SK-N-SH (cell line): ENCODE measurements at regions not wholly inside any gene's neighbourhood (a gene's known extent, or its start where the extent isn't known, plus 50 kb on each side); places are given as distances from the start of the nearest gene placed in this dataset.

ENCODE experiments used
- CTCF ChIA-PET: fragments of 300-600, 350-600 bp; formaldehyde crosslinking; extraction: SDS; loops from one replicate; lab custom pipeline; 2021; lab: Yijun Ruan, JAX
- POLR2A ChIA-PET: fragments of 350-600 bp; sonication (Branson Sonifier 250); formaldehyde crosslinking; extraction: SDS; loops from one replicate; lab custom pipeline; 2020; ENCODE audit warnings: antibody characterized with exemption, inconsistent platforms; lab: Yijun Ruan, JAX
- DNase-seq: peaks from one replicate; pipeline ENCODE4 v3.0.0; 2012
- H2AFZ ChIP-seq: fragments of 200-600 bp; sonication (generic); 2 replicates; pipeline ENCODE4 v1.8.1; 2016; ENCODE audit warnings: antibody characterized with exemption, mild to moderate bottlenecking, low read depth
- H3F3A ChIP-seq: fragments of 200-600 bp; sonication (generic); replicated peaks from 2 replicates; pipeline ENCODE3; 2016; ENCODE audit warnings: antibody characterized with exemption, mild to moderate bottlenecking; ENCODE audit not compliant: insufficient read depth
- H3K27ac ChIP-seq, 2 experiments: fragments of 200-500 bp in 1 of 2; fragments of 200-600 bp in 1 of 2; sonication (Bioruptor generic) in 1 of 2; sonication (generic), shearing (Covaris generic) in 1 of 2; 2 replicates each; pipeline versions ENCODE4 v1.5.1 to v1.6.1; 2014 to 2016; ENCODE audit warnings: low read depth in 2 of 2, inconsistent platforms in 1 of 2, low read length in 1 of 2, mild to moderate bottlenecking in 1 of 2, mixed read lengths in 1 of 2
- H3K27me3 ChIP-seq: fragments of 200-600 bp; sonication (generic), shearing (Covaris generic); 2 replicates; pipeline ENCODE4 v1.6.1; 2016; ENCODE audit warnings: mixed run types; ENCODE audit not compliant: insufficient read depth
- H3K36me3 ChIP-seq, 2 experiments: fragments of 200-500 bp in 1 of 2; fragments of 200-600 bp in 1 of 2; sonication (Bioruptor generic) in 1 of 2; sonication (generic) in 1 of 2; replicated peaks in 1 of 2; 2 replicates each; pipeline versions ENCODE3 to v1.5.1; 2014 to 2016; ENCODE audit warnings: low read length in 1 of 2, mild to moderate bottlenecking in 1 of 2; ENCODE audit not compliant: insufficient read depth in 2 of 2, control insufficient read depth in 1 of 2
- H3K4me1 ChIP-seq, 2 experiments: fragments of 200-500 bp in 1 of 2; fragments of 200-600 bp in 1 of 2; sonication (Bioruptor generic) in 1 of 2; sonication (generic), shearing (Covaris generic) in 1 of 2; 2 replicates each; pipeline versions ENCODE4 v1.5.1 to v1.6.1; 2014 to 2016; ENCODE audit warnings: low read depth in 1 of 2, low read length in 1 of 2, mixed run types in 1 of 2; ENCODE audit not compliant: insufficient read depth in 2 of 2, control insufficient read depth in 1 of 2
- H3K4me2 ChIP-seq: fragments of 200-600 bp; sonication (generic), shearing (Covaris generic); 2 replicates; pipeline ENCODE4 v1.6.1; 2017; ENCODE audit warnings: mixed run types
- H3K4me3 ChIP-seq, 2 experiments: fragments of 200-500 bp in 1 of 2; fragments of 200-600 bp in 1 of 2; sonication (Bioruptor generic) in 1 of 2; sonication (generic), shearing (Covaris generic) in 1 of 2; 2 replicates each; pipeline versions ENCODE4 v1.5.1 to v1.8.1; 2014 to 2016; ENCODE audit warnings: low read depth in 2 of 2, inconsistent platforms in 1 of 2, low read length in 1 of 2, mild to moderate bottlenecking in 1 of 2, mixed read lengths in 1 of 2, moderate library complexity in 1 of 2
- H3K79me2 ChIP-seq: fragments of 200-600 bp; sonication (generic); 2 replicates; pipeline ENCODE4 v1.8.1; 2017; ENCODE audit warnings: mild to moderate bottlenecking; ENCODE audit not compliant: insufficient read depth
- H3K9ac ChIP-seq: fragments of 200-600 bp; sonication (generic); 2 replicates; pipeline ENCODE4 v1.6.1; 2017; ENCODE audit warnings: mixed run types
- H3K9me2 ChIP-seq: fragments of 200-600 bp; sonication (generic); 2 replicates; pipeline ENCODE4 v1.6.1; 2017; ENCODE audit warnings: mixed run types
- H3K9me3 ChIP-seq: fragments of 200-600 bp; sonication (generic); 2 replicates; pipeline ENCODE4 v1.6.1; 2017; ENCODE audit warnings: mixed run types, mild to moderate bottlenecking, moderate library complexity
- H4K20me1 ChIP-seq: fragments of 200-600 bp; sonication (generic); 2 replicates; pipeline ENCODE4 v1.6.1; 2017; ENCODE audit warnings: mild to moderate bottlenecking, mixed run types; ENCODE audit not compliant: insufficient read depth
- CHD2 ChIP-seq: fragments of 150-350 bp; IDR thresholded peaks from 2 replicates; pipeline ENCODE4 v1.6.1; 2018; ENCODE audit warnings: low read length; ENCODE audit not compliant: partially characterized antibody
- ELF1 ChIP-seq: IDR thresholded peaks from 2 replicates; pipeline ENCODE4 v1.4.0; 2012
- EP300 ChIP-seq, 2 experiments: IDR thresholded peaks; 2 replicates each; pipeline versions ENCODE4 v1.4.0 to v1.6.1; 2012; ENCODE audit warnings: borderline replicate concordance in 1 of 2, low read depth in 1 of 2, low read length in 1 of 2
- FOSL2 ChIP-seq: IDR thresholded peaks from 2 replicates; pipeline ENCODE4 v1.4.0; 2012; ENCODE audit warnings: low read depth, mild to moderate bottlenecking, moderate library complexity, borderline replicate concordance
- FOXJ3 ChIP-seq: sonication (generic); formaldehyde crosslinking; IDR thresholded peaks from 2 replicates; pipeline ENCODE4 v1.5.1; 2020; ENCODE audit warnings: mild to moderate bottlenecking, missing genetic modification reagents
- FOXM1 ChIP-seq: IDR thresholded peaks from 2 replicates; pipeline ENCODE4 v1.4.0; 2012; ENCODE audit warnings: low read depth, mild to moderate bottlenecking
- IRF3 ChIP-seq: fragments of 150-350 bp; IDR thresholded peaks from 2 replicates; pipeline ENCODE4 v1.6.1; 2016; ENCODE audit warnings: mild to moderate bottlenecking, low read depth, low read length
- JUND ChIP-seq: IDR thresholded peaks from 2 replicates; pipeline ENCODE4 v1.4.0; 2012
- NFIC ChIP-seq: IDR thresholded peaks from 2 replicates; pipeline ENCODE4 v1.4.0; 2012; ENCODE audit warnings: borderline replicate concordance
- NRF1 ChIP-seq: IDR thresholded peaks from 2 replicates; pipeline ENCODE4 v1.6.1; 2012; ENCODE audit warnings: low read depth, mild to moderate bottlenecking, low read length
- POLR2AphosphoS5 ChIP-seq: IDR thresholded peaks from 2 replicates; pipeline ENCODE4 v1.6.1; 2012; ENCODE audit warnings: low read depth, low read length
- RAD21 ChIP-seq: IDR thresholded peaks from 2 replicates; pipeline ENCODE4 v1.6.1; 2012; ENCODE audit warnings: mild to moderate bottlenecking, low read length
- RCOR1 ChIP-seq: fragments of 150-350 bp; IDR thresholded peaks from 2 replicates; pipeline ENCODE4 v1.6.1; 2017; ENCODE audit warnings: antibody characterized with exemption, low read length
- REST ChIP-seq: IDR thresholded peaks from 2 replicates; pipeline ENCODE4 v1.6.1; 2012; ENCODE audit warnings: mild to moderate bottlenecking, low read depth, low read length, moderate library complexity
- RFX5 ChIP-seq: IDR thresholded peaks from 2 replicates; pipeline ENCODE4 v1.6.1; 2012; ENCODE audit warnings: mild to moderate bottlenecking, improper control_type of control experiment, low read length
- SMC3 ChIP-seq: IDR thresholded peaks from 2 replicates; pipeline ENCODE4 v1.6.1; 2012; ENCODE audit warnings: low read depth, low read length, improper control_type of control experiment
- TAF1 ChIP-seq: IDR thresholded peaks from 2 replicates; pipeline ENCODE4 v1.6.1; 2012; ENCODE audit warnings: low read depth, mild to moderate bottlenecking, low read length, moderate library complexity, borderline replicate concordance
- TCF12 ChIP-seq: IDR thresholded peaks from 2 replicates; pipeline ENCODE4 v1.4.0; 2012
- YY1 ChIP-seq: IDR thresholded peaks from 2 replicates; pipeline ENCODE4 v1.4.0; 2012; ENCODE audit warnings: low read depth, mild to moderate bottlenecking

- Histone ChIP-seq H3K4me3 (no peak overlapping the region), H3K9ac (no peak overlapping the region), H3F3A (no peaks in the 10 kb centered on the region), H3K27ac (no peak overlapping the region), H2AFZ (no peak overlapping the region), H3K9me3 (no peaks in the 10 kb centered on the region), H3K79me2 (no peaks in the 10 kb centered on the region), H3K9me2 (no peaks in the 10 kb centered on the region), H3K36me3 (no peaks in the 10 kb centered on the region), H3K27me3 (no peaks in the 10 kb centered on the region), H3K4me2 (no peak overlapping the region), H3K4me1 (no peaks in the 10 kb centered on the region), H4K20me1 (no peaks in the 10 kb centered on the region)
- DNase-seq, result no peak
- CTCF ChIA-PET, result no interaction called here
- TF ChIP-seq ELF1 (no peak), RCOR1 (no peak), FOSL2 (no peak), FOXM1 (no peak), REST (no peak), YY1 (no peak), POLR2AphosphoS5 (no peak), RAD21 (no peak), TCF12 (no peak), NFIC (no peak), SMC3 (no peak), JUND (no peak), EP300 (IDR thresholded peaks at IDR 0.05; ENCODE audit: borderline replicate concordance in 1 of 2, low read depth in 1 of 2, low read length in 1 of 2) (no peak), FOXJ3 (CRISPR knock-in tag) (no peak), CHD2 (no peak), TAF1 (no peak), NRF1 (no peak), RFX5 (no peak), IRF3 (no peak)
- POLR2A ChIA-PET, result no interaction called here
Measured at GRCh38 chr4:160809576-160809975, 1354.2 kb downstream of the FSTL5 start.
